OCI-LY1 (cell line): ENCODE measurements at regions not wholly inside any gene's neighbourhood (a gene's known extent, or its start where the extent isn't known, plus 50 kb on each side); places are given as distances from the start of the nearest gene placed in this dataset.
A peak's percentile ranks its signal among the peaks of the same experiment; 100 is the strongest.

ENCODE experiments used
- H2AFZ ChIP-seq: fragments of 200-600 bp; sonication (generic), shearing (Covaris generic); 2 replicates; pipeline ENCODE4 v1.6.0; 2014; ENCODE audit warnings: antibody characterized with exemption, mild to moderate bottlenecking, low read length
- H3F3A ChIP-seq: fragments of 200-600 bp; sonication (generic), shearing (Covaris generic); 2 replicates; pipeline ENCODE4 v1.6.0; 2014; ENCODE audit warnings: mild to moderate bottlenecking, antibody characterized with exemption, low read length, moderate library complexity; ENCODE audit not compliant: insufficient read depth
- H3K27ac ChIP-seq: fragments of 200-600 bp; sonication (generic); 2 replicates; pipeline ENCODE4 v1.5.1; 2014; ENCODE audit warnings: low read length, mixed run types, mild to moderate bottlenecking, low read depth; ENCODE audit not compliant: poor library complexity, severe bottlenecking
- H3K27me3 ChIP-seq: fragments of 200-600 bp; sonication (generic); 2 replicates; pipeline ENCODE4 v1.6.0; 2014; ENCODE audit warnings: antibody characterized with exemption, mild to moderate bottlenecking, low read length, moderate library complexity; ENCODE audit not compliant: insufficient read depth
- H3K36me3 ChIP-seq: fragments of 200-600 bp; sonication (generic); 2 replicates; pipeline ENCODE4 v1.6.1; 2014; ENCODE audit warnings: mild to moderate bottlenecking, antibody characterized with exemption, low read length, moderate library complexity, mixed read lengths; ENCODE audit not compliant: insufficient read depth
- H3K4me1 ChIP-seq: fragments of 200-600 bp; sonication (generic); 2 replicates; pipeline ENCODE4 v1.5.1; 2014; ENCODE audit warnings: mild to moderate bottlenecking, low read length, moderate library complexity; ENCODE audit not compliant: insufficient read depth, severe bottlenecking
- H3K4me2 ChIP-seq: fragments of 200-600 bp; sonication (generic), shearing (Covaris generic); 2 replicates; pipeline ENCODE4 v1.6.1; 2014; ENCODE audit warnings: low read length
- H3K4me3 ChIP-seq: fragments of 200-600 bp; sonication (generic); 2 replicates; pipeline ENCODE4 v1.5.1; 2014; ENCODE audit warnings: low read length, low read depth, mild to moderate bottlenecking, mixed read lengths; ENCODE audit not compliant: poor library complexity, severe bottlenecking
- H3K79me2 ChIP-seq: fragments of 200-600 bp; shearing (Covaris generic); 2 replicates; pipeline ENCODE4 v1.6.1; 2016; ENCODE audit warnings: mixed run types, low read length, mixed read lengths; ENCODE audit not compliant: insufficient read depth
- H3K9ac ChIP-seq: fragments of 200-600 bp; sonication (generic), shearing (Covaris generic); 2 replicates; pipeline ENCODE4 v1.6.1; 2014; ENCODE audit warnings: mild to moderate bottlenecking, low read length, mixed read lengths
- H3K9me2 ChIP-seq: fragments of 200-600 bp; sonication (generic), shearing (Covaris generic); 2 replicates; pipeline ENCODE4 v1.6.1; 2014; ENCODE audit warnings: low read depth, mild to moderate bottlenecking, low read length, mixed read lengths
- H3K9me3 ChIP-seq: fragments of 200-600 bp; shearing (Covaris generic); 2 replicates; pipeline ENCODE4 v1.6.1; 2014; ENCODE audit warnings: low read length, mixed read lengths
- H4K20me1 ChIP-seq: fragments of 200-600 bp; sonication (generic), shearing (Covaris generic); 2 replicates; pipeline ENCODE4 v1.6.0; 2016; ENCODE audit warnings: mild to moderate bottlenecking, low read length; ENCODE audit not compliant: insufficient read depth
- EZH2 ChIP-seq: fragments of 200-600 bp; sonication (generic), shearing (Covaris generic); IDR thresholded peaks from 2 replicates; pipeline ENCODE4 v1.8.0; 2017; ENCODE audit warnings: borderline replicate concordance, mixed run types, mild to moderate bottlenecking, antibody characterized with exemption, low read length, moderate library complexity, mixed read lengths
- TF ChIP-seq, protein P1 (sequence below): fragments of 200-600 bp; sonication (generic), shearing (Covaris generic); IDR thresholded peaks from 2 replicates; pipeline ENCODE4 v1.5.1; 2017; ENCODE audit warnings: mild to moderate bottlenecking, antibody characterized with exemption, low read length, moderate library complexity, mixed read lengths

DNA sequence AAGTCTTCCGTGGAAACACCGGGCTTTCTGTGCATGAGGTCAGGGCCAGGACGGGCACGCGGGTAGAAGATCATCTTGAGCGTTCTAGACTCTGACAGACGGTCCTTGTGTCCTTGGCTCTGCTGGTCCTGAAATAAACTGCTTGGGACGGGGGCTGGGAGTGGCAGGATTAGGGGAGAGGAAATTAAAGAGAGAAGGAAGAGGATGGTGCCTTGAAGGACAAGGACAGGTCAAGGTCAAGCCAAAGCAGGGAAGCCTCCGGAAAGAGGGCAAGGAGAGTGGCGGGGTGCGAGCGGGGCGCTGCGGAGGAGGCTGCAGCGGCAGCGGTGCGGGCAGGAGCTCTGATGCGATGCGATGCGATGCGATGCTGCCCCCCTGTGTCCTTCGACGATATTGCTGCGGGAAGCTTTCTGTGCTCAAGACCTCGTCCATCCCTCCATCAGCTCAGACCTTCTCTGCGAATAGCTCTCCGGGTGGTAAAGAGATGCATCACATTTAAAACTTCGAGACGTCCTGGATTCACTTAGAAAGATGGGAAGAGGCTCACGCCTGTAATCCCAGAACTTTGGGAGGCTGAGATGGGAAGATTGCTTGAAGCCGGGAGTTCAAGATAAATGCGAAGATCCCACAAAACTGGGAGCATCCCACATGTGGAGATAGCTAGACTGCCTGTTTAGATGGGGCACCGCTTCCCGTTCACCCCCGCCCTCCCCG lies 110.1 kb upstream of the TMEM132D start:
- H3K4me3 ChIP-seq: no peak overlapping the region
- H3K27me3 ChIP-seq: no peaks in the 10 kb centered on the region
- H3F3A ChIP-seq: no peaks in the 10 kb centered on the region
- H3K4me2 ChIP-seq: no peak overlapping the region
- no peak overlapping the region for H3K9ac ChIP-seq
- H4K20me1 ChIP-seq: no peaks in the 10 kb centered on the region
- H3K36me3 ChIP-seq: no peaks in the 10 kb centered on the region
- H3K9me2 ChIP-seq: no peaks in the 10 kb centered on the region
- no peak overlapping the region for H2AFZ ChIP-seq
- H3K9me3 ChIP-seq: no peaks in the 10 kb centered on the region
- no peaks in the 10 kb centered on the region for H3K4me1 ChIP-seq
- TF ChIP-seq, protein P1, sequence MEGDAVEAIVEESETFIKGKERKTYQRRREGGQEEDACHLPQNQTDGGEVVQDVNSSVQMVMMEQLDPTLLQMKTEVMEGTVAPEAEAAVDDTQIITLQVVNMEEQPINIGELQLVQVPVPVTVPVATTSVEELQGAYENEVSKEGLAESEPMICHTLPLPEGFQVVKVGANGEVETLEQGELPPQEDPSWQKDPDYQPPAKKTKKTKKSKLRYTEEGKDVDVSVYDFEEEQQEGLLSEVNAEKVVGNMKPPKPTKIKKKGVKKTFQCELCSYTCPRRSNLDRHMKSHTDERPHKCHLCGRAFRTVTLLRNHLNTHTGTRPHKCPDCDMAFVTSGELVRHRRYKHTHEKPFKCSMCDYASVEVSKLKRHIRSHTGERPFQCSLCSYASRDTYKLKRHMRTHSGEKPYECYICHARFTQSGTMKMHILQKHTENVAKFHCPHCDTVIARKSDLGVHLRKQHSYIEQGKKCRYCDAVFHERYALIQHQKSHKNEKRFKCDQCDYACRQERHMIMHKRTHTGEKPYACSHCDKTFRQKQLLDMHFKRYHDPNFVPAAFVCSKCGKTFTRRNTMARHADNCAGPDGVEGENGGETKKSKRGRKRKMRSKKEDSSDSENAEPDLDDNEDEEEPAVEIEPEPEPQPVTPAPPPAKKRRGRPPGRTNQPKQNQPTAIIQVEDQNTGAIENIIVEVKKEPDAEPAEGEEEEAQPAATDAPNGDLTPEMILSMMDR: peak; percentile 45; the same call in 1 of the 2 replicates
- TF ChIP-seq EZH2: no peak
- no peaks in the 10 kb centered on the region for H3K79me2 ChIP-seq
- H3K27ac ChIP-seq: no peak overlapping the region

DNA sequence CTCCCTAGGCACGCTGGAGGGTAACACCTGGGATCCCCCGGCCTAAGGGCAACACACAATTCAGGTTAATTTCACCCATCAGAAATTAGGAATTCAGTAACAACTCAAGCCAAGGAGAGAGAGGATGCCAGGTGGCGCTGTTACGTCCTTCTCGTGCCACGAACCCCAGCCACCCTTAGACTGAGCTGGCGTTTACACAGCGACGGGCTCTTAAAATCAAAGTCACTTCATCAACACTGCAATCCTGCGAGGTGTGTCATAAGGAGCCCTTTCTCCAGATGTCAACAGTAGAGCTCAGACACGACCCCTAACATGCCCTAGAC lies 110.6 kb upstream of the TMEM132D start:
- Histone ChIP-seq H3K9ac (no peak overlapping the region), H4K20me1 (no peaks in the 10 kb centered on the region), H3F3A (no peaks in the 10 kb centered on the region), H3K79me2 (no peaks in the 10 kb centered on the region), H3K9me2 (no peaks in the 10 kb centered on the region), H3K4me1 (no peaks in the 10 kb centered on the region), H3K9me3 (no peaks in the 10 kb centered on the region), H3K4me2 (no peak overlapping the region), H3K27ac (no peak overlapping the region), H3K27me3 (no peaks in the 10 kb centered on the region), H3K4me3 (no peak overlapping the region), H3K36me3 (no peaks in the 10 kb centered on the region), H2AFZ (no peak overlapping the region)
- TF ChIP-seq, protein P1: no peak
- no peak for TF ChIP-seq EZH2

DNA sequence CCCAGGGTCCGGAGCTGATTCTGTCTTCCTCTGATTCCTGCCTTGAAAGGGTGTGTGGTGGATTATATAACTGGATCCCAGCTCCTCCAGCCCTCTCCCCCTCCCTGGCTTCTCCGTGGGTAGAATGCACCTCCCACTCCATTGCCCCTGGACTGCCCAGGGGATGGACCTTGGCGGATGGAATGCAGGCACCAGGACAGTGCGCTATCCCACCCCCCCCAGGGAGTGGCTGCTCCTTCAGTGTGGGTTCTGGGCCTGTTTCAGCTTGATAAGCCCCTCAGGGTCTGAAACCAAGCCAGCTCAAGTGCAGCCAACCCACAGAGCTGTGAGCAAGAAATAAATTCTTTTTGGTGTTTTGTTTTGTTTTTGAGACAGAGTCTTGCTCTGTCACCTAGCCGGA lies 112.4 kb upstream of the TMEM132D start:
- Histone ChIP-seq H3K9ac (no peak overlapping the region), H2AFZ (no peak overlapping the region), H3F3A (no peaks in the 10 kb centered on the region), H3K79me2 (no peaks in the 10 kb centered on the region), H3K4me2 (no peak overlapping the region), H3K9me2 (no peaks in the 10 kb centered on the region), H3K27ac (no peak overlapping the region), H3K4me1 (no peaks in the 10 kb centered on the region), H3K9me3 (no peaks in the 10 kb centered on the region), H3K36me3 (no peaks in the 10 kb centered on the region), H4K20me1 (no peaks in the 10 kb centered on the region), H3K27me3 (no peaks in the 10 kb centered on the region), H3K4me3 (no peak overlapping the region)
- TF ChIP-seq, protein P1: no peak
- TF ChIP-seq EZH2: no peak
